Fibroblast of skin of left biceps (primary cell): ENCODE measurements at regions not wholly inside any gene's neighbourhood (a gene's known extent, or its start where the extent isn't known, plus 50 kb on each side); places are given as distances from the start of the nearest gene placed in this dataset.
A peak's percentile ranks its signal among the peaks of the same experiment; 100 is the strongest.
"Not testable (repeated sequence)": the region's sequence is repeated elsewhere in the genome, so short reads cannot be mapped to it uniquely, and the experiment has no call there.

Experiments used
- DNase-seq, 2 experiments: peaks; one replicate each; pipeline ENCODE4 v3.0.0-alpha.2; 2013; ENCODE audit warnings: low read depth in 2 of 2

- DNase-seq = no peak
Observed at GRCh38 chr1:31485166-31485565, 72.2 kb downstream of the SERINC2 start.

DNA sequence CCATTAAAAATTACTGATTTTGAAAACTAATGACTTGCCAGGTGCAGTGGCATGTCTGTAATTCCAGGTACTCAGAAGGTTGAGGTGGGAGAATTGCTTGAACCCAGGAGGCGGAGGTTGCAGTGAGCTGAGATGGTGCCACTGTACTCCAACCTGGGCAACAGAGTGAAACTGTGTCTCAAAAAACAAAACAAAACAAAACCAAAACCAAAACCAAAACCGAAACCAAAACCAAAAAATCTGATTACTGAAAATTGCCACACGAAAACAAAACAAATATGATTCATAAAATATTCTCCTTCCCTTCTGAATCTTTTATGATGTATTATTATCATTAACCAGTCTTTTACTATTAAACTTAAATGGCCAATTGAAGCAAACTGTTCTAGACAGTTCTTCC lies 74.1 kb downstream of the SERINC2 start:
- no peak for DNase-seq

DNA sequence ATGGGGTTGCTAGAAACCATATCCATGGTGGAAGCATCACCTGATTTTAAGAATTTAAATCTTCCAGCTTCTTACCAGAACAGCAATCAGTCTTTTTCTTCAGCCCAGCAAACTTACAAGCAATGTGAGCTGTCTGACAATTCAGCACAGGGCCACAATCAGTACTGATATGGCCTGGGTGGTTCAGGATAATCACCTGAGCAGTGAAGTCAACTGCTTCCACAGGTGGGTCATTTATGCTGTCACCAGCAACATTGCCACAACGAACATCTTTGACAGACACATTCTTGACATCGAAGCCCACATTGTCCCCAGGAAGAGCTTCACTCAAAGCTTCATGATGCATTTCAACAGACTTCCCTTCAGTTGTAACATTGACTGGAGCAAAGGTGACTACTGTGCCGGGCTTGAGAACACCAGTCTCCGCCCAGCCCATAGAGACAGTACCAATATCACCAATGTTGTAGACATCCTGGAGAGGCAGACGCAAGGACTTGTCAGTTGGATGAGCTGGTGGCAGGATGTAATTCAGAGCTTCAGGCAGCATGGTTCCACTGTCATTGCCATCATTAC lies 74.8 kb downstream of the SERINC2 start:
- DNase-seq = no peak

DNA sequence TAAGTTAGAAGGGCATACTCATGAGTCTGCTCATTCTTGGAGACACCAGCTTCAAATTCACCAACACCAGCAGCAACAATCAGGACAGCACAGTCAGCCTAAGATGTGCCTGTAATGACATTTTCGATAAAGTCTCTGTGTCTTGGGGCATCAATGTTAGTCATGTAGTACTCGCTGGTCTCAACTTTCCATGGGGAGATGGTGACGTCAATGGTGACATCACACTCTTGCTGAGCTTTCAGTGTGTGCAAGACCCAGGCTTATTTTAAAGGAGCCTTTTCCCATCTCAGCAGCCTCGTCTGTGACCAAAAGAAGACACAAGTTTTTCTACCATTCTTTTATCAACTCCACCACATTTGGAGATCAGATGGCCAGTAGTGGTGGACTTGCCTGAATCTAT lies 75.5 kb downstream of the SERINC2 start:
- no peak for DNase-seq

GRCh38 chr1:31489575-31489974 lies 76.6 kb downstream of the SERINC2 start:
- not testable (repeated sequence) for DNase-seq

- not testable (repeated sequence) for DNase-seq
Observed at GRCh38 chr1:31490596-31490995, 77.6 kb downstream of the SERINC2 start.

GRCh38 chr1:31495351-31495750 lies 81.0 kb upstream of the TINAGL1 start:
- DNase-seq = not testable (repeated sequence)

- not testable (repeated sequence) for DNase-seq
Observed at GRCh38 chr1:31495770-31496169, 80.5 kb upstream of the TINAGL1 start.

GRCh38 chr1:31497601-31498000 lies 78.7 kb upstream of the TINAGL1 start:
- DNase-seq = peak; percentile 47 to 58

- no peak for DNase-seq
Observed at GRCh38 chr1:31498376-31499040, 77.8 kb upstream of the TINAGL1 start.

DNA sequence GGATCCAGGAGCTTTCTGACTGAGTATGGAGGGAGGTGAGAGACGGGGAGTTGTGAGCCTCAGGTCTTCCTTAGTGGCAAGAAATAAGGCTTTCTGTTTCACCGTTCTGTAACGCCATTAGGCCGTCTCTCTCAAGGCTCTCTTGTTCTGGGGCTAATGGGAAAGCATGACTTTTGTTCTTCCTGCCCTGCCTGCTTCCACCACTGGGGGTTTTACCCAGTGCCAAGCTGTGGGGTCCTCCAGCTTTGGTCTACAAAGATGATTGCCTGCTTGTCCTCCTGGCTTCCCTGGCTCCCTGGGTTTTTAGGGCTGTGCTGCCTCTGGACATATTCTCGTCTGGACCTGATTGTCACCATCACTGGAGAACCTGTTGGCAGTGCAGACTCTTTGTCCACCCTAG lies 74.8 kb upstream of the TINAGL1 start:
- DNase-seq = no peak

DNA sequence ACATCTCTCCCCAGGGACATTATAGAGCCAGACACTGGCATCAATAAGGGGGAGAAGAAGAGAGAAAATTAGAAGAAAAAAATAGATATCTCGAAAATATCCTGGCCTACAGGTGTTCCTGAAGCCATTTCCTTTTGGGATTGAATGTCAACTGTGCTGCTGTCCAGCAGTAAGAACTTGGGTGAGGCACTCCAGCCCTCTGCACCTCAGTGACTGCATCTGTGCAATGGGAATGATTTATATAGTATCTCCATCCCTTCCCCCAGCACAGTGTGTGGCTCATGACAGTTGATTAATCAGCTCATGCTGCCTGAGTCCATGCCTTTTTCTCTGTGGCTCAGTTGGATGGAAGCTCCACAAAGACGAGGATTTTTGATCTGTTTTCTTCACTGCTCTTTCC lies 74.1 kb upstream of the TINAGL1 start:
- no peak for DNase-seq

DNA sequence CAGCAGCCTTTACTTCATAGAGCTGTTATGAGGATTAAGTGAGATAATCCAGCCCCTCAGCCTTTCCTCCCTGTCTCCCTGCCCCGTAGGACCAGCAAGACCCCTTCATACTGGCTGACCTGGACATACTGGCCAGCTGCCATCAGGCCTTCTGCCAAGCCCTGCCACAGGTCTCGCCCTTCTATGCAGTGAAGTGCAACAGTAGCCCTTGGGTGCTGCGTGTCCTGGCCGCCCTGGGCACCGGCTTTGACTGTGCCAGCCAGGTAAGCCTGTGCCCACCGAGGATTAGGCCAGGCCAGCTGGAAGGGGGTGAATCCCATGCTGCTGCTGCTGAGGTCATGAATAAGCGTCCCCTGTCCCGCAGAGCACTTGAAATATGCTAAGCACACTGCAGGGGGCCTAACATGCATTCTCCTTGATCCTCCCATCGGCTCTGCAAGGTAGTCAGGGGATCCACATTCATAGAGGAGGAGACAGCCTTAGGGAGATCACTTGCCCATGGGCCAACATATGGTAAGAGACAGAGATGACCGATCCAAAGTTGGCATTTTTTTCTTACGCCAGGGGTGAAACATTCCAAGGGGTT lies 73.3 kb upstream of the TINAGL1 start:
- DNase-seq = no peak

GRCh38 chr1:31503570-31503969 lies 72.7 kb upstream of the TINAGL1 start:
- DNase-seq = no peak

GRCh38 chr1:31504001-31504400 lies 72.3 kb upstream of the TINAGL1 start:
- DNase-seq = no peak

DNA sequence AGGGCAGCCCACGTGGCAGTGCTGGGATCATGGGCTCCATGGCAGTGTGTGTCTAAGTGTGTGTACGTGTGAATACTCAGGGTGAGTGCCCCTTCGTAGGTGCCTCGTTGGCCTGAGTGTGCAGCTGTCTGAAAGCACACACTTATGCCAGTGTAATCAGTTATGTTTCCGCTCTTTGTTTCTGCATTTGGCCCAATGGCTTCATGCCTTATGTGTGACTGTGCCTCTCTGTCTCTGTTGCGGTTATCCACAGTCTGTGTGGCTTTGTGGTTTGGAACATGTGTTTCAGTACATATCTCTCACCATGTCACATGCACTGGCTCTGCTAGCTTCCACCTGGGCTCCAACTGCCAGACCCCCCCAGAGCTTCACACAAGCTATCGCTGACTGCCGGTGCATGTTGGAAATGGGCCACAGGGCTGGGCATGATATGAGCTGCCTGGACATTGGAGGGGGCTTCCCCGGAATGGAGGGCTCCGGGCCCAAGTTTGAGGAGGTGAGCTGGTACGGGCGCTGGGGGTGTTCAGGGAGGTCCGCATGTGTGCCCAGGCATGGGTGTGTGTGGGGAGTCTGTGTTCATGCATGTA lies 70.3 kb upstream of the TINAGL1 start:
- DNase-seq = peak in 1 of 2 experiments; percentile 46

DNA sequence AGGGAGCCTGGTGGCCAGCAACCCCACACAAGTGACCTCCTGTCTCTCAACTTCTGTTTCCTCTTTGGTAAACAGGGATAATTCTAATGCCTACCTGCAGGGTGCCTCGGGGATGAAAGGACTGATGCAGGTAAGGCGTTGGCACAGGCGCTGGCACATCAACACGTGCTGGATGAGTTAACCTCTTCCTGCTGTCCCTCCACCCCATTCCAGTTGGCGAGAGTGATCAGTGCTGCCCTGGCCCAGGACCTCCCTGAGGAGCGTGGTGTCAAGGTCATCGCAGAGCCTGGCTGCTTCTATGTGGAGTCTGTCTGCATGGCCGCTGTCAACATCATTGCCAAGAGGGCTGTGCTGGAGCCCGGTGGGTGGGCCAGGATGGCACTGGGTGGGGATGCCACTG lies 69.1 kb upstream of the TINAGL1 start:
- DNase-seq = no peak

- DNase-seq = no peak
Observed at GRCh38 chr1:31507676-31508530, 68.4 kb upstream of the TINAGL1 start.

DNA sequence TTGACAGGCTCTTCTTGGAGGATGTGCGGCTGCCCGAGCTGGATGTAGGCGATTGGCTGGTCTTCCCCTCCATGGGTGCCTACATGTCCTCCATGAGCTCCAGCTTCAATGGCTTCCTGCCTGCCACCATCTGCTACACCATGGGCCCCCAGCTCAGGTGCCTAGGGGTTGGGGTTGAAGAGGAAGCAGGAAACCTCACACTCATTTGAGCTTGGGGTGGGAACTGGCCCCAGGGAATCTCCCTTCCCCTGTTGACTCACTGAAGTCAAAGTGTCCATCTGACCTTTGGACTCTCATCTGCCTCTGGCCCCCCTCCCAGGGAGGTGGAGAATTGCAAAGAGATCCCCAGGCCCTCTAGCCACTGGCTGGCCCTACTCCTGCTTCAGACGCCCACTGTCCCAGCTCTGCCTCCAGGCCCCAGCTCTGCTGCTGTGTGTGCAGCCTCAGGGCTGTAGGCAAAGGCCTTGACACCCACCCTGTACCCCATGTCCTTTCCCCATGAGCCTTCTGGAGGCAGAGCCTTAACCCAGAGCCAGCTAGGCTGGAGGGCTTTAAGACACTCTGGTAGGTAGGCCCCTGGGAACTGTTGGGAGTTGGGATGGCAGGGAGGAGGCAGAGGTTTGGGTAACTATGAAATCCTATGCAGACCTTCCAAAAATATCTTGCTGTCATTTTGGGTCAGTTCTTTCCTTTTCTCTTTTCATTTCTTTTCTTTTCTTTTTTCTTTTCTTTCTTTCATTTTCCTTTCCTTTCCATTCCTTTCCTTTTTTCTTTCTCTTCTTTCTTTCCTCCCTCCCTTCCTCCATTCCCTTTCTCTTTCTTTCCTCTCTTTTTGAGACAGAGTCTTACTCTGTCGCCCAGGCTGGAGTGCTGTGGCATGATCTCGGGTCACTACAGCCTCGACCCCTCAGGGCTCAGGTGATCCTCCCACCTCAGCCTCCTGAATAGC lies 66.9 kb upstream of the TINAGL1 start:
- DNase-seq = no peak

- no peak for DNase-seq
Observed at GRCh38 chr1:31510304-31510703, 66.0 kb upstream of the TINAGL1 start.
